Right ventricle myocardium inferior (tissue), 1 donor: ENCODE measurements at regions not wholly inside any gene's neighbourhood (a gene's known extent, or its start where the extent isn't known, plus 50 kb on each side); places are given as distances from the start of the nearest gene placed in this dataset.
"Not testable (repeated sequence)": the region's sequence is repeated elsewhere in the genome, so short reads cannot be mapped to it uniquely, and the experiment has no call there.

Source experiments
- ATAC-seq: fragments of 200-7000 bp; cut with Tn5 transposase; one replicate; pipeline ENCODE4 v1.9.1; 2020; ENCODE audit warnings: mild to moderate bottlenecking, moderate library complexity
- DNase-seq: peaks from one replicate; pipeline ENCODE4 v3.0.0; 2021; ENCODE audit errors: missing footprints
- intact Hi-C: fragments of 100-400 bp; cut with DNase I; formaldehyde crosslinking; loops from one replicate; pipeline ENCODE4 v1.11.0; 2022
- donor health status: DM: no; HTN: yes; CAD: no; lungs with severe emphysema.

- intact Hi-C loops = no loop called here
- ATAC-seq (no peak), DNase-seq (no peak)
Observed at GRCh38 chr2:236366049-236366387, 101.8 kb upstream of the ASB18 start.

- intact Hi-C loops = no loop called here
Observed at GRCh38 chr2:236366397-236366796, 102.2 kb upstream of the ASB18 start.

GRCh38 chr2:236367506-236368289 lies 103.5 kb upstream of the ASB18 start:
- ATAC-seq (no peak), DNase-seq (no peak)
- intact Hi-C loops = no loop called here

More at GRCh38 chr2:236366397-236366796, 102.2 kb upstream of the ASB18 start:
- no peak for DNase-seq
- no peak for ATAC-seq

GRCh38 chr2:236369661-236370062 lies 105.5 kb upstream of the ASB18 start:
- ATAC-seq (no peak), DNase-seq (no peak)
- intact Hi-C loops = no loop called here

GRCh38 chr2:236370847-236371409 lies 106.7 kb upstream of the ASB18 start:
- intact Hi-C loops = no loop called here
- DNase-seq (no peak), ATAC-seq (no peak)

GRCh38 chr2:236375973-236376476 lies 111.8 kb upstream of the ASB18 start:
- ATAC-seq (no peak), DNase-seq (no peak)
- intact Hi-C loops = no loop called here

- intact Hi-C loops = no loop called here
- ATAC-seq = no peak
- DNase-seq = no peak
Observed at GRCh38 chr2:236376566-236377244, 112.5 kb upstream of the ASB18 start.

- no peak for ATAC-seq
- intact Hi-C loops = no loop called here
- DNase-seq = no peak
Observed at GRCh38 chr2:236380051-236380612, 115.9 kb upstream of the ASB18 start.

GRCh38 chr2:236381253-236381652 lies 117.0 kb upstream of the ASB18 start:
- ATAC-seq, intact Hi-C loops: not testable (repeated sequence)

GRCh38 chr2:236389284-236390216 lies 125.3 kb upstream of the ASB18 start:
- intact Hi-C loops, DNase-seq, ATAC-seq: not testable (repeated sequence)

More at GRCh38 chr2:236381253-236381652, 117.0 kb upstream of the ASB18 start:
- not testable (repeated sequence) for DNase-seq

GRCh38 chr2:236393101-236393500 lies 128.9 kb upstream of the ASB18 start:
- intact Hi-C loops = no loop called here
- no peak for ATAC-seq
- no peak for DNase-seq

GRCh38 chr2:236393581-236393980 lies 129.4 kb upstream of the ASB18 start:
- no peak for ATAC-seq
- intact Hi-C loops = no loop called here
- DNase-seq = no peak

GRCh38 chr2:236394571-236394970 lies 130.4 kb upstream of the ASB18 start:
- intact Hi-C loops = no loop called here
- DNase-seq (no peak), ATAC-seq (no peak)

GRCh38 chr2:236395067-236395466 lies 130.9 kb upstream of the ASB18 start:
- DNase-seq (no peak), ATAC-seq (no peak)
- intact Hi-C loops = no loop called here

GRCh38 chr2:236396818-236397350 lies 132.7 kb upstream of the ASB18 start:
- ATAC-seq (no peak), DNase-seq (no peak)
- intact Hi-C loops = no loop called here

- ATAC-seq (no peak), DNase-seq (no peak)
- intact Hi-C loops = no loop called here
Observed at GRCh38 chr2:236397681-236398080, 133.5 kb upstream of the ASB18 start.

GRCh38 chr2:236399409-236399808 lies 135.2 kb upstream of the ASB18 start:
- no peak for DNase-seq
- ATAC-seq = no peak
- intact Hi-C loops = no loop called here

- intact Hi-C loops = no loop called here
- ATAC-seq (no peak), DNase-seq (no peak)
Observed at GRCh38 chr2:236400046-236400574, 135.9 kb upstream of the ASB18 start.
